IPS DF 4.7 (cell line): ENCODE measurements at regions not wholly inside any gene's neighbourhood (a gene's known extent, or its start where the extent isn't known, plus 50 kb on each side); places are given as distances from the start of the nearest gene placed in this dataset.

Experiments
- DNase-seq: peaks from one replicate; pipeline ENCODE4 v3.0.0-alpha.2; 2013; ENCODE audit warnings: low spot score; ENCODE audit errors: extremely low read depth

DNA sequence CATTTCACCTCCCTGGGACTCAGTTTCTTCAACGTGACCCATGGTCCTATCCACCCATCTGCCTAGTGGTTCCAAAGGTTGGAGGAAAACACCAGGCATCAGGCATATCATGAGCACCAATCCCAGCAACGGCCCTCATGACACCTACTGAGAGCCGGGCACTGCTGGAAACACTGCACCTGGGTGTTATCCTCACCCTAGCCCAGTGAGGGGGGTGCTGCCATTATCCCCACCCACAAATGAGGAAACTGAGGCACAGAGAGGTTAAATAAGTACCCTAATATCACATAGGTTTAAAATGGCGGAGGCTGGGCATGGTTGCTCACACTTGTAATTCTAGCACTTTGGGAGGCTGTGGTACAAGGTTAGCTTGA, 206.9 kb downstream of the MATN1 start:
- no peak for DNase-seq

DNA sequence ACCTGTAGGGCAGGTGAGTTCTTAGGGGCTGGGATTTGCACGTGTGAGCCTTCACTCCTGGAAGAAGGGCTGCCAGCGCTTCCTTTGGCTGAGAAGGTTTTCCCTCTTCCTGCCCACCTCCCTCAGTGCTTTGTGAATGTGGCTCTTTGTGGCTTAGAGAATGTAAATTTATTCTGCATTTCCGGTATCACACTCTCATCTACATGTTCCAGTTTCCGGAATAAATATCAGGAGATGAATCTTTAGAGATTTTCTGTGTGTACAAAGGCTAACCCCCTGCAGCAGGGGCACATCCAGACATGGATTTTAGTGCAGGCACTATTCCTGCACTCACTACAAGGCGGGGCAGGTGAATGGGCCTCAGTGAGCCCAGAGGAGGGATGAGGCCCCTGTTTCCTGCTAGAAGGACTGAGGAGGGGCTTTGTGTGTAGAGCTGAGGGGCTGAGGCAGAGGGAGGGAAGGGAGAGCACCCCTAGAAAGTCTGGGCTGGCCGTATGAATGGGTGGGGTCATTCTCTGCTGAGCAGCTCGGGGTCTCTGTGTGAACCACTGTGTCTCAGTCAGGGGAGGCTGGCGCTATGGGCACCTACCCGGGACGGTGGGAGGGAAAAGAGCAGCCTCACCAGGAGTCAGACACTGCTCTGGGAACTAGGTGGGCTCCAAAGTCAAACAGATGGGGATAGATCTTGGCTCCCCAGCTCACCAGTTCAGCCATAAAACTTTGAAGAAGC, 207.5 kb downstream of the MATN1 start:
- no peak for DNase-seq

DNA sequence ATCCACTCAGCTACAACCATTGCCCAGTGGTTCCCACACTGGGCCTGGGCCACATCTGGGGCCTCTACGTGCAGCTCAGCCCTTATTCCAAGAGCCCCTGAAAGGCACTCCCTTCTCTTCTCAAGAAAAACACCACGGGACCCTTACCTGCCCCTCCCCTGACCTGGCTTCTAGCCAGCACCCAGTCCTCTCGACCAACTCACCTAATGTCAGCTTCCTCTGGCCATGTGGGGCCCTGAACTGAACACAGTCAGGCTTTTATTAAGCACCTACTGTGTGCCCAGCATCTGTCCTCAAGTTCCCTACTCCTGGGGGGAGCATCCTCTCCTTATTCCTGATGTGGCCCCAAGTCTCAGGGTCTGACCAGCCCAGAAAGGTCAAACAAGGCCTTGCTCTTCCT, 208.4 kb downstream of the MATN1 start:
- no peak for DNase-seq

DNA sequence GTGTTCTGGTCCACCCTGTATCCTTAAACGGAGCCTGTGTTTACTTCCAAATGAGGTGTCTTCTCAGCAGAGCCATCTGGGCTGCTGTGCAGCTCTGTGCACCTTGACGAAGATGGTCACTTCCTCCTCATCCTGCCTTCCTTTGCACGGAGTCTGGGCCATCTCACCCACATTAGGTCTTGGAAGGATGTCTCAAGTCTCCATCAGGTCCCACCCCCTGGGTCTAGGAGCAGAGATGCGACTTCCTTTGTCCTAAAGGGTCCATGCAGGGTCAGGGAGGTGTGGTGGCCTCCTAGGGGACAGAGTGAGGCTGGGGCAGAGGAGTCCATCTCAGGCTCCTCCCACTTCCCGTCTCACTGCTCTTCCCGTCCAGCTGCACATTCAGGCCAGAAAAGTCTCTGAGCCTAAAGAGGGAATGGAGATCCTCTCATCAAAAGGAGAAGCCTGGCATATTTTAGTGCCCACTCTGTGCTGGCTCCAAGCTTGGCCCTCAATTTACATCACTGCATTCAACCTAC, 209.2 kb downstream of the MATN1 start:
- no peak for DNase-seq

DNA sequence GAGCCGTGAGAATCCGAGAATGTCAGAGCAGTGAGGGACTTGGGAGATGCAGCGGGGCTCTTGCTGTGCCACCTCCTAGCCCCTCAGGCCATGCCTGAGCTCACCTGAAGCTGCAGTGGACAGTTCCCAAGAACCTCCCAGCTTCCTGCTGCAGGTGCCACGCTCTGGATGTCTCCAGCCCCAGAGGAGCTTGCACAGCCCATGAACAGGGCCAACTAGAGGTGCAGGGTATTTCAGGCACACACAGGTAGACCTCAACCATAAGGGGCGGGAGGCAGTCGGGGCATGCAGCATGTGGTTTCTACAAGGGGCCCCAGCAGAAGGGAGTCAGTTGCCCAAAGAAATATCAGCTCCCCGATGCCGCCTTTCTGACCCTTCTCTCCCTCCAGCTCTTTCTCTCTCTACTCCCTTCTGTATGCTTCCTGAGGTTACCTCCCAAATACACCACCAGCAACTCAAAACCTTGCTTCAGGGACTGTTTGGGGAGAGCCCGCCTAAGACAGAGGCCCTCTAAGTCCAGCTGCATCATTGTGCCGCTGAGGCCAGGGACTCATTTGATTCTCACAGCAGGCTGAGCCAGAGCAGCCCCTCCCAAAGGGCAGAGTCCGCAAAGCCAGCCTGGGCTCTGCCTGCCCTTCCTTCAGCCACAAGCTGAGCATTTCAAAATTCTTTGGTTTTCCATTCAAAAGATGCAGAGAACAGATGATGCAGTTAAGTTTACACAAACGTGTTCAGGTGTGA, 209.8 kb downstream of the MATN1 start:
- DNase-seq: no peak

DNA sequence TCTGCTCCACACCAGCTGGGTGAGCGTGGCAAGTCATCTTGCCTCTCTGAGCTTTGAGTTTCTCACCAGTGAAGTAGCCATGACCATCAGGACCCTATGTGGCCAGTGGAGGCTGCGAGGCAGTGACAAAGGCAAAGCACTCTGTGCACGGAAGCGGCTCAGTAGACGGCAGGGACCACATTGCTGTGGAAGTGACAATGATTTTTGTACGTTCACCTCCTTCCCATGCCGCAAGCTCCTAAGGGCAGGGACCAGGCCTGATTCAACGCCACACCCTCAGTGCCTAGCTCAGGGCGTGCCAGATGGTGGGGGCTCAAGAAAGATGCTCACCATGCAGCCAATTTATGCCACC, 210.5 kb downstream of the MATN1 start:
- DNase-seq: no peak

DNA sequence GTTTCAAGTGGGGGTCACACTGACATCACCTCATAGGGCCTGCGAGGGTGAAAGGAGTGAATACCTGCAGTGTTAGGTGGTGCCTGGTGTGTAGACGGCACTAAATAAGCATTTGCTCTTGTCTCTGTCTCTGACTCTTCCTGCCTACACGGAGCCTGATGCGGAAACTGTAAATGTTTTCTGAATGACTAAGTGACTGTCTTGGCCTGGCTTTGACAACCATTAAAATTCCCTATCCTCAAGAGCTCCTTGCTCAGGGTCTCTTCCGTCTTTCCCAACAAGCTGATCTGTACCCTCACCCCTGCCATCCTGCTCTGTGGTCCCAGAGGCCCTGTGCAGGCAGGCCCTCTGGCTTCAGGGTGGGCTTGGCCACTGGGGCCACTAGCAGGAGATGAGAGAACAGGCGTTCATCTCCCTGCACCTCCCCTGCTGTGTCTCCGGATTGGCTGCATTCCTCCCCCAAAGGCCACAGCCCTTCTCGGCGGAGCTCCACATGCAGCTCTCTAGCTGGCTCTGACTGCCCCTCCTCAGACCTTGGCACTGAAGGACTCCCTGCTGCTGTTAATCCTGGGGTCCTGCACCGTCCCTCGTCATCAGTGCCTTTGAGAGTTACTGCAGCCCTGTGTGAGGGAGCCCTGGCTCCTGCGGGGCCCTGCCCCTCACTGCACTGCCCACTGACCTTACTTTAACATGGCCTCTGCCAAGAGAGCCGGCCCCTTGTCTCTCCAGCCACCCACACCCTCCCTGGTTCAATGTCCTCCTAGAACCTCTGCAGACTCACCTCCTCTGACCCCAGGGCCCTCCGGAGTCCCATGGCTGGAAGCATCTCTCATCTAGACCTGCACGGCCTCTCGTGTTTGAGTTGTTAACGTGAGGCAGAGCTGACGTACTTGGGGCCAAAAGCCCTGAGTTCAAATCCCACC, 211.1 kb downstream of the MATN1 start:
- peak; percentile 11 for DNase-seq

DNA sequence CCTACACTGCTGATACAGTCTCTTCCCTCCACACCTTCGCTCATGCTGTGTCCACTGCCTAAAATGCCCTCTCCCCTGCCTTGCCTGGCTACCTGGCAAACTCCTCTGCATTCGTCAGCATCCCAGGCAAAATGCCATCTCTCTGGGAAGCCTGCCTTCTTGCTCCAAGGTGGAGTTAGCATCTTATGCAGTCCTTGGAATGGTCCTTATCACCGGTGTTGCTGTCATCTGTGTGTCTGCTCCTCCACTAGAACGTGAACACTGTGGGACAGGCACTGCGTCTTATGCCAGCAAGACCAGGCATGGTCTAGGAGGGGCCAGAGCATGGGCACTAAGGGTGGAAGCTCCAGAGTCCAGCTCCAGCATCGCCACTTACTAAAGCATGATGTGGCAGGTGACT, 211.8 kb downstream of the MATN1 start:
- DNase-seq: no peak

DNA sequence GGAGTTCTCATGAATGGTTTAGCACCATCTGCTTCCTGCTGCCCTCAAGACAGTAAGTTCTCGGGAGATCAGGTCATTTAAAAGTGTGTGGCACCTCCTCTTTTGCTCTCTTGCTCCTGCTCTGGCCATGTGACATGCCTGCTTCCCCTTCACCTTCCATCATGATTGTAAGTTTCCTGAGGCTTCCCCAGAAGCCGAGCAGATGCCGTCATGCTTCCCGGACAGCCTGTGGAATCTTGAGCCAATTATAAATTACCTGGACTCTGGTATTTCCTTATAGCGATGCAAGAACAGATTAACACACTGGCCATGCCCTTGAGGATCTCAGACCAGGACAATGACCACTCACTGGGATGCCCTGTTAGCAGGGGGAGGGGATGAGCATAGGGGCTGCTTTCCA, 212.3 kb downstream of the MATN1 start:
- DNase-seq: no peak

DNA sequence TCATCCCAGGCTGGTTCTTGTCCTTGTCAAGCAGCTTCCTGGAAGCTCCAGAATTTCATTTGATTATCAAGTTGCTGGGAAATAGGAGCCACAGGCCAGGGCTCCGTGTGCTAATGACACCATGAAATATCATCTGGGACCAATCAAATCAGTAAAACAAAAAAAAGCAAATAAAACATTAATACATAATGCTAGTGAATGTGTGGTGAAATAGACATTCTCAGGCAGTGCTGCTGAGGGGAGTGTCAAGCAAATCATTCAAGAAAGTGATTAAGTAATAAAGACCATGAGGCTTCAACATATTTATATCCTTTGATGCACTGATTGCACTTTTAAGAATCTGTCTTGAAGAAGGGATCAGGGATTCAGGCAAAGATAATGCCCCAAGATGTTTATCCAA, 213.7 kb downstream of the MATN1 start:
- no peak for DNase-seq

DNA sequence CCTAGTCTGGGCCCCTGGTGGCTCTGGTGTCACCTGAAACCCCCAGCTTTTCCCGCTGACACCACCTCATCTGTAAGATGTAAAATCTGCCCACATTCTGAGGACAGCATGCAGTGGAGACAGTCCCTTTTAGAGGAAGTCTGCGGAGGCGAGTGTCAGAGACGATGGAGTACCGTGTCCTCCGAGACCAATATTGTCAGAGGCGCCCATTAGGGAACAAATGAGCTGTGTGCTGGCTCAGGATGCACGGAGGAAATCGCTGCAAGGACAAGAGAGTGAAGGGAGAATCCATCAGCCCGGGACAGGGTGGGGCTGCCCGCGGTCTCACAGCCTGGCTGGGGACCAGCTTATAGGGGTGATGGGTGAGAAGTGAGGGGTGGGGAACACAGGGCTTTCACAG, 214.8 kb downstream of the MATN1 start:
- DNase-seq: no peak

DNA sequence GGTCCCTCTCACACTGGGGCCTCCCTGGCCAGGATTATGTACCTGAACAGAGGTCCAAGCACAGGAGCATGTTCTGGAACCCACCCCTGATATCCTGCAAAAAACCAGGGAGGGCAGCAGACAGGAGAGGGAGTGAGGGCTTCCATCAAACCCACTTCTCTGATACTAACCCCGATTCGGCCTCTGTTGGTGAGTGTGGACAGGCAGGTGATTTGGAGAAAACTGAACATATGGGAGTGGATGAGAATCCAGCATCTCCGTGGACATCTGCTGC, 215.3 kb downstream of the MATN1 start:
- DNase-seq: no peak

DNA sequence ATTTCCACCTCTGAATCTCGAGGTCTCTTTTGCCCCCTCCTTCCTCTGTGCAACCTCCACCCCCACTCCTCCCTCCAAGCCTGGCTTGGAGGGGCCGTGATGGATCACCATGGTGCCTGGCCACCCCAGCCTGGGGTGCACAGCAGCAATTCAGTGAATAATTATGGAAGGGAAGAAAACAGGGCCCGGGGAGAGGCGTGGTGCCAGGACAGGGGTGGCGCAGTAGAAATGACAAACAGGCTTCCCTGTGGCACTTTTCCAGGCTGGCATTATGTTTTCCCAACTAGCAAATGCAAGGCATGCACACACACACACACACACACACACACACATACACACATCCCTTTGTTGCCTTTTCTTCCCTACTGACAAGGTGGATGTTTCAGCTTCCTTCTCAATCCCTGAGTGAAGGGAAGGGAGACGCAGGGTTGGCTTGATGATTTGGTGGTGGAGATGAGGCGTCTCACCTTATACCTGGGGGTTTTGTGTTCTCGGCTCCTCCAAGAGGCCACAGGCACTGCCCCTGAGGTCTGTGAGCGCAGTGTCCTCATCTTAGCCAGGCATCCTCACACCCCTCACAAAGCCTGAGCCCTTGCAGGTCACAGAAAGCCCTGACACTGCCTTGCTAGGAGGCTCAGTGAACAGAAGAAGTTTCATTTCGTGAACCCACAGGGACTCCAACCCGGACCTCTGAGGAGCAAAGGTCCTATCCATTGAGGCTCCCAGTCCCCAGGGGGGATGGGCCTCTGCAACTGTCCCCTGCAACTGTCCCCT, 215.8 kb downstream of the MATN1 start:
- no peak for DNase-seq

DNA sequence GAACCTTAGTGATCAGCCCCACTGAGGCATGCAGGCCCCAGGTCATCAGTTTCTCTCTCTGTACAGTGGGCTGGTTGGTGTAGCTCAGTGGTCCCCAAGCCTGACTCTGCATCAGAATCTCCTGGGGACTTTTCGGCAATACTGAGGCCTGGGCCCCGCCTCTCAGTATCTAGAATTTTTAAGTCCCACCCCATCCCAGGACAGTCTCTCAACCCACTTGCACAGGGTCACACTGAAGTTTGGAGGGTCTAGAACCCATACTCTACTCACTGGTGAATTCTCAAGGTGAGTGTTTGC, 216.4 kb downstream of the MATN1 start:
- DNase-seq: no peak

DNA sequence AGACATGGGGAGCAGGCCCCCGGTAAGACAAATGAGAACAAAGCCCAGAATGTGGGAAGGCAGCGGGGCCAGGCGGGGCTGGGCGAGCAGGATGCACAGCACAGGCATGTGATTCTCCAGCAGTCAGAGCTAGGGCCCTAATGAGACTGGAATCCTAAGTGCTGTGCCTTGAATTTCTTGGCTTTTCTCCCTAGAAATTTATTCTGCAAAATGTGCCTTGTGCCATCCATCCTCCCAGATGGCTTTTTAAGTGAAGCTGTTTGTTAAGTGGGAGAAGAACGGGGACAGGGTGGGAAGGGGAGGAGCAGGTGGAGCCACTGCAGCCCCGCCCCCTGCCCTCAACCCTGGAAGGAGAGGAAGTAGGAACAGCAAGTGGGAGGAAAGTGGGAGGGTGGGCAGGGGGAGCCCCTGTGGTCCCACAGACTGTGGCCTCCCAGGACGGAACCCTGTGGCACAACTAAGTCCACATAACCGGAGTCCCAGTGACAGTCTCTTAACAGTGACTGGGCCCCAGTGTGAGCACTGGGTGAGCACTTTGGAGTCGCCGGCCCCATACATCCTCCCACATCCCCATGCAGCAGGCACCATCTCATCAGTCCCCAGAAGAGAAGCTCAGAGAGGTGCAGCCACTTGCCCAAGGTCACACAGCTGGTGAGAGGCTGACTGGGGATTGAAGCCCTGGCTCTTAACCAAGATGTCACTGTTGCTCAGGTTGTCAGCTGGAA, 216.9 kb downstream of the MATN1 start:
- no peak for DNase-seq

DNA sequence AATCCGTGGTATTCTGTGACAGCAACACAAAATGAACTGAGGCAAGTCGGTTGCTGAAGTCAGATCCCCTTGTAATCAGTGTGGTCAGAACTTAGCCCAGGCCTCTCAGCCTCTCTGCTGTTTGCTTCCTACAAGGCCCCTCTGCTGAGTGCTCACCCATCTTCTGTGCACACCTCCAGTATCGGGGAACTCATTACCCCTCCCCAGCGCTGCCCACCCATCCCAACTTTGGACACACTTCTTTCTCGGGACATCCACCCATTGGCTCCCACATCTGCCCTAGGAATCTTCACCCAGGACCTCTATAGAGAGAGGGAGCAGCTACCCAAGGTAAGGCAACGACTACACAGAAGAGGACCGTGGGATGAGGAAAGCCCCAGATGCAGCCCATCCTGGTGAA, 217.5 kb downstream of the MATN1 start:
- DNase-seq: no peak

DNA sequence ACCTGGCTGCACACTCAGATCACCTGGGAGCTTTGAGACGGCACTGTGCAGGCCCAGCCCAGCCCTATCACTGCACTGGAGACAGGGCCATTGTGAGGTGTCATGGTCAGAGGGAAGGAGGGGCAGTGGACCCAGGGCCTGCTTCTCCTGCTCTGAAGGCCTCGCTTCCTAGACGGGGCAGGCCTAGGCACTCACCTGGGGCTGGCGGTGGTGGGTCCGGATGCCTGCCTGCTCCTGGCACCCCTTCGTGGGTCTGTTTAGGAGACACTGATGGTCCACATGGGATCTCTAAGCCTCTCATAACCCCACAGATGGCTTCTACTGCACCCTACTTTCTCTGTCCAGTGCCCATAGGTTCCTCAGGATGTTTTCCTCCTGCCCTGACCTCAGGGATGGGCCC, 230.9 kb downstream of the MATN1 start:
- DNase-seq: no peak

DNA sequence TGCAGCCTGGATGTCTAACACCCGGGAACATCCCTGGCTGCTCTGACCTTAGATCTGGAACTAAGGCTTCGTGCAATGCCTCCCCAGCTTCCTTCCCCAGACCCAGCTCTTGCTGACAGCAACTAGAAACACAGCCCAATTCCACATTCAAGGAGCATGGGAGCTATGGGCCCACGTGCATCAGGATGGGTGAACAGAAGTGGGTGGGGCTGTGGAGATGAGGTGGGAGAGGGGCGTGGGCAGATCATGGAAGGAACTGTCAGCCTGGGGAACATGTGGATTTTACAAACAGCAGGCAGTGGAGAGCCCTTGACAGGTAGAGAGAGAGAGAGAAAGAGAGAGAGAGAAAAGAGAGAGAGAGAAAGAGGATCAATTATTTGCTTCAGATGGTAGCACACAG, 231.6 kb downstream of the MATN1 start:
- DNase-seq: no peak

DNA sequence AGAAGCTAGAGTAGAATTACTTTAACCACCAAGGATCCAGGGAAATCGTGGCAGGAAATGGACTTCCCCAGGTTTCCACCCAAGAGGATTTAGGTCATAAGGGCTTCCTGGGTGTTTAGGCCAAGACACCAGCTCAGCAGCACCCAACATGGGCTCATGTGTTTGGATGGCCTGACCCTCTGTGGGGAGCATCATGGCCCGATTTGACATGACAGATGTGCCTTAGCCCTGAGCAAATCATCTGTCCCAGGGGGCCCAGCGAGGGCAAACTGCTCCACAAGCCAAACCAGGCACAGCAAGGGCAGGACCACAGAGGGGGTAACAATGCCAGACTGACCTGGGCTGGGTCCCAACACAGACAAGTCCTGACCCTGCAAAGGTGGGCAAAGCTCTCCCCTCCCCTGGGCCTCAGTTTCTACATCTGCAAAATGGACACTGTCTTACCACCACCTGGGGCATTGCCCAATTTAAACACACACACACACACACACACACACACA, 232.8 kb downstream of the MATN1 start:
- no peak for DNase-seq

DNA sequence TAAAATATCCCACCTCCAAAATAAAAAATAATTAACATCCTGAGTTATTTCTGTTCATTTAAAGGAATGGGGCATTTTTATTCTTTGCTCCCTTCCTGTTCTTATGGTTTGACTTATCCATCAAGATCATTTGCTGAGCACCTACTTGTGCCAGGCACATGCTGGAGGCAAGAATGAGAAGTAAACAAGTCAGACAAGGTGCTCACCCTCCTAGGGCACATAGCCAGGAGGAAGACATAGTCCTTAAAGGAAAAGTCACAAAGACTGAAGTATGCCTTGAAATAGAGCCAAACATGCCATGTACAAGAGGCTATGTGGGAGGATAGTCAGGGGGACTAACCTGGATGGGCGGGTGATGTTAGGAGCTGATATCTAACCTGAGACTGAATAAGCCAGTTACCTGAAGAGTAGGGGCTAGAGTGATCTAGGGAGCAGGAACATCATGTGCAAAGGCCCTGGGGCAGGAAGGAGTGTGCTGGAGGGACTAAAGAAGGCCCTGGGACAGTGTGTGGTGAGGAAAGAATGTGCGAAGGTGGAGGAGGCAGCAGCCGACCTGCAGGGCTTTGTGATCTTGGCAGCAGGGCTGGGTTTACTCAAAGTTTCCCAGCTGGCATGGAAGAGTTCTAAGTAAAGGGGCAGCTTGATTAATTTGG, 233.5 kb downstream of the MATN1 start:
- DNase-seq: no peak
